IMR-90 (cell line): ENCODE measurements at regions not wholly inside any gene's neighbourhood (a gene's known extent, or its start where the extent isn't known, plus 50 kb on each side); places are given as distances from the start of the nearest gene placed in this dataset.

Experiments
- ATAC-seq: fragments of 200-7000 bp; cut with Tn5 transposase; 2 replicates; pipeline ENCODE4 v1.9.1; 2020; ENCODE audit warnings: low read depth, mild to moderate bottlenecking, moderate library complexity
- BruUV-seq: library from RNA; stranded (reverse); fragments of 400-500 nt; replicated peaks from 2 replicates; lab custom pipeline; 2021; lab: Mats Ljungman, UMichigan
- CTCF ChIA-PET: fragments of 300-600 bp; formaldehyde crosslinking; extraction: SDS; loops from one replicate; lab custom pipeline; 2021; ENCODE audit warnings: antibody characterized with exemption; lab: Yijun Ruan, JAX
- POLR2A ChIA-PET: fragments of 300-600 bp; sonication (Branson Sonifier 250); formaldehyde crosslinking; loops from one replicate; lab custom pipeline; 2022; ENCODE audit warnings: antibody characterized with exemption; ENCODE audit not compliant: unreplicated experiment; lab: Charles Lee
- DNase-seq: peaks from one replicate; pipeline ENCODE4 v3.0.0; 2013
- H2AFZ ChIP-seq: replicated peaks from 2 replicates; pipeline ENCODE3; 2013; ENCODE audit warnings: low read length, mild to moderate bottlenecking; ENCODE audit not compliant: poor library complexity
- H2AK5ac ChIP-seq: 2 replicates; pipeline ENCODE4 v1.6.1; 2013; ENCODE audit warnings: low read depth, low read length, inconsistent platforms
- H2AK9ac ChIP-seq: replicated peaks from 2 replicates; pipeline ENCODE3; 2013; ENCODE audit warnings: mild to moderate bottlenecking, low read depth, low read length, moderate library complexity; ENCODE audit not compliant: poor library complexity
- H2BK120ac ChIP-seq: 2 replicates; pipeline ENCODE4 v1.6.1; 2013; ENCODE audit warnings: low read depth, low read length, inconsistent platforms
- H2BK15ac ChIP-seq: 3 replicates; pipeline ENCODE4 v1.6.1; 2013; ENCODE audit warnings: low read depth, low read length, inconsistent platforms
- H2BK20ac ChIP-seq: 2 replicates; pipeline ENCODE4 v1.6.1; 2013; ENCODE audit warnings: low read depth, mild to moderate bottlenecking, inconsistent platforms, low read length, moderate library complexity
- H2BK5ac ChIP-seq: 2 replicates; pipeline ENCODE4 v1.6.1; 2013; ENCODE audit warnings: mild to moderate bottlenecking, low read depth, low read length, inconsistent platforms; ENCODE audit not compliant: poor library complexity, severe bottlenecking
- H3K14ac ChIP-seq: replicated peaks from 2 replicates; pipeline ENCODE4 v1.6.1; 2013; ENCODE audit warnings: low read depth, low read length, inconsistent platforms
- H3K18ac ChIP-seq: 2 replicates; pipeline ENCODE4 v1.6.1; 2013; ENCODE audit warnings: low read depth, low read length, control low read depth
- H3K23ac ChIP-seq: 2 replicates; pipeline ENCODE4 v1.6.1; 2013; ENCODE audit warnings: low read depth, low read length, inconsistent platforms
- H3K27ac ChIP-seq: 2 replicates; pipeline ENCODE4 v1.5.1; 2013; ENCODE audit warnings: mild to moderate bottlenecking, control low read depth, low read length; ENCODE audit not compliant: insufficient read depth
- H3K27me3 ChIP-seq: 2 replicates; pipeline ENCODE4 v1.6.1; 2013; ENCODE audit warnings: low read length; ENCODE audit not compliant: control insufficient read depth, insufficient read depth
- H3K36me3 ChIP-seq: 2 replicates; pipeline ENCODE4 v1.6.1; 2013; ENCODE audit warnings: low read length, mixed read lengths; ENCODE audit not compliant: control insufficient read depth, insufficient read depth
- H3K4ac ChIP-seq: 2 replicates; pipeline ENCODE4 v1.6.1; 2013; ENCODE audit warnings: low read depth, low read length, inconsistent platforms
- H3K4me1 ChIP-seq: 2 replicates; pipeline ENCODE4 v1.6.1; 2013; ENCODE audit warnings: low read length, mixed read lengths; ENCODE audit not compliant: control insufficient read depth, insufficient read depth
- H3K4me2 ChIP-seq: 2 replicates; pipeline ENCODE4 v1.6.1; 2013; ENCODE audit warnings: low read depth, mild to moderate bottlenecking, control low read depth, low read length, moderate library complexity
- H3K4me3 ChIP-seq: 2 replicates; pipeline ENCODE4 v1.5.1; 2013; ENCODE audit warnings: low read depth, mild to moderate bottlenecking, control low read depth, low read length, moderate library complexity; ENCODE audit not compliant: insufficient read depth
- H3K56ac ChIP-seq: 2 replicates; pipeline ENCODE4 v1.6.1; 2013; ENCODE audit warnings: low read length, inconsistent platforms; ENCODE audit not compliant: insufficient read depth; ENCODE audit errors: extremely low read depth
- H3K79me1 ChIP-seq, 2 experiments: 2 replicates each; pipeline ENCODE4 v1.6.1; 2013; ENCODE audit warnings: low read length in 2 of 2, inconsistent platforms in 1 of 2, low read depth in 1 of 2
- H3K9ac ChIP-seq: 2 replicates; pipeline ENCODE4 v1.6.1; 2013; ENCODE audit warnings: low read depth, low read length, control low read depth
- H3K9me1 ChIP-seq: 2 replicates; pipeline ENCODE4 v1.6.1; 2013; ENCODE audit warnings: low read length, inconsistent platforms; ENCODE audit not compliant: insufficient read depth
- H3K9me3 ChIP-seq: 2 replicates; pipeline ENCODE4 v1.6.1; 2013; ENCODE audit warnings: low read length; ENCODE audit not compliant: control insufficient read depth, insufficient read depth
- H4K20me1 ChIP-seq: 2 replicates; pipeline ENCODE4 v1.6.1; 2013; ENCODE audit warnings: low read length, inconsistent platforms; ENCODE audit not compliant: insufficient read depth
- H4K5ac ChIP-seq: 2 replicates; pipeline ENCODE4 v1.6.1; 2013; ENCODE audit warnings: mild to moderate bottlenecking, low read depth, low read length, control low read depth
- H4K8ac ChIP-seq, 2 experiments: 2 replicates each; pipeline ENCODE4 v1.6.1; 2013; ENCODE audit warnings: low read depth in 2 of 2, low read length in 2 of 2, control low read depth in 1 of 2, inconsistent platforms in 1 of 2
- H4K91ac ChIP-seq: 2 replicates; pipeline ENCODE4 v1.6.1; 2013; ENCODE audit warnings: low read depth, low read length, inconsistent platforms; ENCODE audit not compliant: insufficient read depth
- BHLHE40 ChIP-seq: fragments of 150-350 bp; IDR thresholded peaks from 2 replicates; pipeline ENCODE4 v1.6.1; 2016; ENCODE audit warnings: mild to moderate bottlenecking, low read depth, low read length
- CEBPB ChIP-seq: IDR thresholded peaks from 2 replicates; pipeline ENCODE4 v1.6.1; 2012; ENCODE audit warnings: low read depth, low read length, improper control_type of control experiment
- CHD1 ChIP-seq: IDR thresholded peaks from 2 replicates; pipeline ENCODE4 v1.6.1; 2012; ENCODE audit warnings: low read depth, low read length, improper control_type of control experiment
- FOS ChIP-seq: fragments of 150-350 bp; IDR thresholded peaks from 2 replicates; pipeline ENCODE4 v1.6.1; 2016; ENCODE audit warnings: low read depth, low read length
- MXI1 ChIP-seq: IDR thresholded peaks from 2 replicates; pipeline ENCODE4 v1.6.1; 2012; ENCODE audit warnings: low read depth, mild to moderate bottlenecking, low read length, moderate library complexity, borderline replicate concordance
- NFE2L2 ChIP-seq: fragments of 150-350 bp; IDR thresholded peaks from 2 replicates; pipeline ENCODE4 v1.6.1; 2016; ENCODE audit warnings: low read depth, mild to moderate bottlenecking, low read length
- RAD21 ChIP-seq: IDR thresholded peaks from 2 replicates; pipeline ENCODE4 v1.6.1; 2012; ENCODE audit warnings: low read length, improper control_type of control experiment
- RCOR1 ChIP-seq: IDR thresholded peaks from 2 replicates; pipeline ENCODE4 v1.6.1; 2012; ENCODE audit warnings: mild to moderate bottlenecking, low read length, improper control_type of control experiment; ENCODE audit not compliant: insufficient replicate concordance
- RFX5 ChIP-seq: IDR thresholded peaks from 2 replicates; pipeline ENCODE4 v1.8.0; 2012; ENCODE audit warnings: low read depth, mild to moderate bottlenecking, low read length, moderate library complexity
- SMC3 ChIP-seq: fragments of 150-350 bp; IDR thresholded peaks from 2 replicates; pipeline ENCODE4 v1.6.1; 2016; ENCODE audit warnings: low read depth, mild to moderate bottlenecking, antibody characterized with exemption, low read length, moderate library complexity
- WGBS, 2 experiments: methylation state at CpG; one replicate each; pipeline versions ENCODE4 v1.1.5 to v1.1.7; 2013; ENCODE audit warnings: missing lambda C conversion rate in 2 of 2; ENCODE audit not compliant: insufficient read length in 1 of 2; ENCODE audit errors: extremely low coverage in 2 of 2; 5-methylcytosine and 5-hydroxymethylcytosine counted together
- dilution Hi-C: fragments of 300-500 bp; cut with HindIII; formaldehyde crosslinking; loops from one replicate; pipeline ENCODE4 v1.14.3; 2018; ENCODE audit warnings: low sequenced_read_pairs; ENCODE audit not compliant: unreplicated experiment
- in situ Hi-C: fragments of 300-500 bp; cut with MboI; formaldehyde crosslinking; loops from 3 replicates; pipeline ENCODE4 v1.14.3; 2019; ENCODE audit warnings: low sequenced_read_pairs, inconsistent platforms, mixed read lengths
- intact Hi-C: fragments of 100-400 bp; cut with micrococcal nuclease; formaldehyde crosslinking; loops from 2 replicates; pipeline ENCODE4 v1.10.0; 2022
- TF ChIP-seq, protein P1 (sequence below): fragments of 150-350 bp; IDR thresholded peaks from 2 replicates; pipeline ENCODE4 v1.6.1; 2017; ENCODE audit warnings: mild to moderate bottlenecking, antibody characterized with exemption, low read length, low read depth
- TF ChIP-seq, protein P2 (sequence below): fragments of 150-350 bp; IDR thresholded peaks from 2 replicates; pipeline ENCODE4 v1.6.1; 2016; ENCODE audit warnings: low read depth, mild to moderate bottlenecking, low read length, moderate library complexity, borderline replicate concordance
- TF ChIP-seq, protein P3 (sequence below): conservative IDR thresholded peaks from 2 replicates; pipeline ENCODE4 v1.5.1; 2012; ENCODE audit warnings: mild to moderate bottlenecking, low read depth, low read length, improper control_type of control experiment

DNA sequence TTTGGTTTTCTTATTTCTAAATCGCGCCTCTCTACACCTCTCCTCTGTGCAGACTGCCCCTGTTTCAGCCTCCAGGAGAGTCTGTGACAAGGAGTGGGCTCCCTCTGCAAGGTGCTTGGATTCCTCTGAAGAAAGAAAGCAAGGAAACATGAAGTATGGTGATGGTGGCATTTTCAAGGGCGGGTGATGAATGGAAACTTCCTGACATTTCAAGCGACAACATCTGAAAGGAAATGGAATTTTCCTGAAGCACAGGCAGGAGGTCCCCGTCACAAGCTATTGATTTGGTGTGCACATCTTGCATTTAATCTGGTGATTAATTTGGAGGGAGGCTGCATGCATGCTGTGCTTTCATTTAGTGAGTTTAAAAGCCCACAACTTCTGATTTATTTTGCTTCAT, 164.6 kb upstream of the FGGY start:
- CTCF ChIA-PET, result no interaction called here
- H3K9me3 ChIP-seq, result no peaks in the 10 kb centered on the region
- intact Hi-C loops, result no loop called here

More for the DNA sequence above, 164.6 kb upstream of the FGGY start:
- H4K20me1 ChIP-seq, result no peaks in the 10 kb centered on the region
- no peak overlapping the region for H2BK15ac ChIP-seq
- DNase-seq (no peak), ATAC-seq (no peak)
- no peak overlapping the region for H3K27ac ChIP-seq
- H3K4me2 ChIP-seq, result no peak overlapping the region
- H3K4me3 ChIP-seq, result no peak overlapping the region
- BruUV-seq, result no TSS peak
- in situ Hi-C loops (no loop called here), dilution Hi-C loops (no loop called here)
- H2BK5ac ChIP-seq, result no peak overlapping the region
- no peak overlapping the region for H2AFZ ChIP-seq
- no peak overlapping the region for H2BK120ac ChIP-seq
- no peak overlapping the region for H4K5ac ChIP-seq
- no peak overlapping the region for H3K56ac ChIP-seq
- H3K36me3 ChIP-seq, result no peaks in the 10 kb centered on the region
- no peaks in the 10 kb centered on the region for H3K79me1 ChIP-seq
- no peak overlapping the region for H2BK20ac ChIP-seq
- H3K9ac ChIP-seq, result no peak overlapping the region
- H2AK5ac ChIP-seq, result no peak overlapping the region
- H3K9me1 ChIP-seq, result peaks cover 11% of the 10 kb centered on the region
- H4K91ac ChIP-seq, result no peak overlapping the region
- TF ChIP-seq NFE2L2 (no peak), CEBPB (no peak), BHLHE40 (no peak), MXI1 (no peak), RAD21 (no peak), CHD1 (no peak), RCOR1 (no peak), SMC3 (no peak), RFX5 (no peak), FOS (no peak)
- TF ChIP-seq, protein P1, sequence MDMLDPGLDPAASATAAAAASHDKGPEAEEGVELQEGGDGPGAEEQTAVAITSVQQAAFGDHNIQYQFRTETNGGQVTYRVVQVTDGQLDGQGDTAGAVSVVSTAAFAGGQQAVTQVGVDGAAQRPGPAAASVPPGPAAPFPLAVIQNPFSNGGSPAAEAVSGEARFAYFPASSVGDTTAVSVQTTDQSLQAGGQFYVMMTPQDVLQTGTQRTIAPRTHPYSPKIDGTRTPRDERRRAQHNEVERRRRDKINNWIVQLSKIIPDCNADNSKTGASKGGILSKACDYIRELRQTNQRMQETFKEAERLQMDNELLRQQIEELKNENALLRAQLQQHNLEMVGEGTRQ, result no peak
- TF ChIP-seq, protein P2, sequence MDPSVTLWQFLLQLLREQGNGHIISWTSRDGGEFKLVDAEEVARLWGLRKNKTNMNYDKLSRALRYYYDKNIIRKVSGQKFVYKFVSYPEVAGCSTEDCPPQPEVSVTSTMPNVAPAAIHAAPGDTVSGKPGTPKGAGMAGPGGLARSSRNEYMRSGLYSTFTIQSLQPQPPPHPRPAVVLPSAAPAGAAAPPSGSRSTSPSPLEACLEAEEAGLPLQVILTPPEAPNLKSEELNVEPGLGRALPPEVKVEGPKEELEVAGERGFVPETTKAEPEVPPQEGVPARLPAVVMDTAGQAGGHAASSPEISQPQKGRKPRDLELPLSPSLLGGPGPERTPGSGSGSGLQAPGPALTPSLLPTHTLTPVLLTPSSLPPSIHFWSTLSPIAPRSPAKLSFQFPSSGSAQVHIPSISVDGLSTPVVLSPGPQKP, result no peak
- TF ChIP-seq, protein P3, sequence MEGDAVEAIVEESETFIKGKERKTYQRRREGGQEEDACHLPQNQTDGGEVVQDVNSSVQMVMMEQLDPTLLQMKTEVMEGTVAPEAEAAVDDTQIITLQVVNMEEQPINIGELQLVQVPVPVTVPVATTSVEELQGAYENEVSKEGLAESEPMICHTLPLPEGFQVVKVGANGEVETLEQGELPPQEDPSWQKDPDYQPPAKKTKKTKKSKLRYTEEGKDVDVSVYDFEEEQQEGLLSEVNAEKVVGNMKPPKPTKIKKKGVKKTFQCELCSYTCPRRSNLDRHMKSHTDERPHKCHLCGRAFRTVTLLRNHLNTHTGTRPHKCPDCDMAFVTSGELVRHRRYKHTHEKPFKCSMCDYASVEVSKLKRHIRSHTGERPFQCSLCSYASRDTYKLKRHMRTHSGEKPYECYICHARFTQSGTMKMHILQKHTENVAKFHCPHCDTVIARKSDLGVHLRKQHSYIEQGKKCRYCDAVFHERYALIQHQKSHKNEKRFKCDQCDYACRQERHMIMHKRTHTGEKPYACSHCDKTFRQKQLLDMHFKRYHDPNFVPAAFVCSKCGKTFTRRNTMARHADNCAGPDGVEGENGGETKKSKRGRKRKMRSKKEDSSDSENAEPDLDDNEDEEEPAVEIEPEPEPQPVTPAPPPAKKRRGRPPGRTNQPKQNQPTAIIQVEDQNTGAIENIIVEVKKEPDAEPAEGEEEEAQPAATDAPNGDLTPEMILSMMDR, result no peak
- H3K4ac ChIP-seq, result no peak overlapping the region
- no peaks in the 10 kb centered on the region for H3K27me3 ChIP-seq
- no peak overlapping the region for H3K14ac ChIP-seq
- no peak overlapping the region for H2AK9ac ChIP-seq
- 80% methylated on average over 2 of the region's 5 CpGs; no CpG with 5 or more reads in 1 of the 2 experiments for WGBS, 2 experiments
- POLR2A ChIA-PET, result no interaction called here
- H3K4me1 ChIP-seq, result peaks cover 4% of the 10 kb centered on the region
- no peak overlapping the region for H3K18ac ChIP-seq
- H4K8ac ChIP-seq, result no peak overlapping the region
- H3K23ac ChIP-seq, result no peak overlapping the region
